Right kidney (tissue), 1 donor: ENCODE measurements at regions not wholly inside any gene's neighbourhood (a gene's known extent, or its start where the extent isn't known, plus 50 kb on each side); places are given as distances from the start of the nearest gene placed in this dataset.
"Not testable (repeated sequence)": the region's sequence is repeated elsewhere in the genome, so short reads cannot be mapped to it uniquely, and the experiment has no call there.

Experiments
- DNase-seq: peaks from one replicate; pipeline ENCODE4 v3.0.0-alpha.2; 2016

DNA sequence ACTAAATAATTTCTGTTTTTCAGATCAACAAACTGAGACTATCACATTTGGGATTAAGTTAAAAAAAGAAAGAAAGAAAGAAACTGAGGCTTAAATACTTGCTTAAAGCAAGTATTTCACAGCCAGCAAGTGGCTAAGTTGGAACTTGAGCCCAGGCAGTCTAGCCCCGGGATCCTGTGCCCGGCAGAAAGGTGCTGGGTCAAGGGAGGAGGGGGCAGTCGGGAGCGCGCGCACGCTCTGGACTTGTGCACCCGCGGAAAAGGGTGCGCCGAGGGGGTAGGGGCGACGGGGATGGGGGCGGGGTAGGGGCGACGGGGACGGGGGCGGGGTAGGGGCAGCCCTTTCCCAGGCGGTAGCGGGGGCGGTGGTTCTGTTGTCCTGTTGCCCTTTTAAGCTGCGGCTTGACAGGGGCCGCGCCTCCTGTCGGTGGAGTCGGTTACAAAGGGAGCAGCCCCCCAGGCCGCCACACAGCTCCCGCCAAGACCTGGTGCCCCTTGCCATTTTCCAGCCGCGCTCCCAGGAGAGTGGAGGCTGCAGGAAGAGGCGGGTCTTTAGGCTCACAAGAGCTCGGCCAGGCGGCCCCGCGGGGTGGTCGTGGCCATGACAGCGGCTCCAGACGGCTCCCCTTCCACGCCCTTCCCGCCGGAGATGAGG lies 60.6 kb downstream of the GOLGA8T start:
- not testable (repeated sequence) for DNase-seq

DNA sequence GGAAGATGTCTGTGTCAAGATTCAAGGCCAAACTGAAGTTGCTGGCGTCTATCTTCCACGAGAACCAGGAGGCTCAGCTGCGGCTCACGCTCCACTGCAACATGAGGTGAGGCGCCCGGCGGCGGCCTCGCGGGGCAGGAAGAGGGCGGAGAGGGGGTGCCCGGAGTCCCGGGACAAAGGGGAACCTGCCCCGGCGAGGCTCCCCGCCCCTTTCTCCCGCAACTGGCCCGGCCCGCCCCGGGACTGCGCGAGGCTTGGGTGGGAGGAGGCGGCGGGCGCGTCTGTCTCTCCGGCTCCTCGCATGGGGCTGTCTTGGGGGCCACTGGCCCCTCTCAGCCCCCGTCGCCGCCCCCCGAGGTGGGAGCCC lies 61.1 kb downstream of the GOLGA8T start:
- DNase-seq, result peak; percentile 76

DNA sequence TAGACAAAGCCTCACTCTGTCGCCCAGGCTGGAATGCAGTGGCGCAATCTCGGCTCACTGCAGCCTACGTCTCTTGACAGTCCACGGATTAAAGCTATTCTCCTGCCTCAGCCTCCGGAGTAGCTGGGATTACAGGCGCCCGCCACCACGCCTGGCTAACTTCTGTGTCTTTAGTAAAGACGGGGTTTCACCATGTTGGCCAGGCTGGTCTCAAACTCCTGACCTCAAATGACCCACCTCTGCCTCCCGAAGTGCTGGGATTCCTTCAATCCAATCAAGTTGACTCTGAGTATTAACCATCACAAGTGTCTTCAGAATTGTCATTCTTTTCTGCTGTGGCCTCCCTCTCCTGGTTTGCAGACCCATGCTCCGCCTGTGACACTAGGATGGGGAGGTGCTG lies 61.9 kb downstream of the GOLGA8T start:
- DNase-seq, result not testable (repeated sequence)

DNA sequence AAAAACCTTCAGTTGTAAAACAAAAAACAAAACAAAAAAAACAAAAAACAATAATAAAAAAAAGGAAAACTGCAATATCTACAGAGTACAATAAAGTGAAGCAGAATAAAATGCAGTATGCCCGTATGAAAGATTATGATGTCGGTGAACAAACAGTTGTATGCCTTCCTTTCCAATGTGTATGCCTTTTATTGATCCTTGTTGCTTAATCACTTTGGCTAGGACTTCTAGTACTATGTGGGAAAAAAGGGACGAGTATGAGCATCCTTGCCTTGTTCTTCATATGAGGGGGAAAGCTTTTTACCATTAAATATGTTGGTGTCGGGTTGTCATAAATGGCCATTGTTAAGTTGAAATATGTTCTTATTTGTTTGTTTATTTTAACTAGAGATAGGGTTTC lies 66.7 kb downstream of the GOLGA8T start:
- DNase-seq, result not testable (repeated sequence)

DNA sequence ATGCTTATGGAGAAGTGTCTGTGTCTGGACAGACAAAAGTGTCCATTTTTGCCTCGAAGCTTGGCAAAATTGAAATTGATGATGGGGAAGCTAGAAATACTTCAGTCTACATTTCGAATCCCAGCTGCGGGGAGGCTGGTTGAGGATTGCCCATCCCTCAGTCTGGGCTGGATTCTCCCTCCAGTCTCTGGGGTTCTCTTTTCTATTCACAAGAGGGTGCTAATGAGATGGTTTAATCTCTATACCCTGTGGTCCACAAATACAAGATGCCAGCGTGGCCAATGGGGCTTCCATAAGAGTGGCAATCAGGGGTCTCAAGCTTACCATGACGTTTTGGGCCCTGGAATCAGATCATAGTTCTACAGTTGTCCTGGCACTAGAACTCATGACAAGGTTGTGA lies 78.9 kb downstream of the GOLGA8T start:
- DNase-seq, result not testable (repeated sequence)

DNA sequence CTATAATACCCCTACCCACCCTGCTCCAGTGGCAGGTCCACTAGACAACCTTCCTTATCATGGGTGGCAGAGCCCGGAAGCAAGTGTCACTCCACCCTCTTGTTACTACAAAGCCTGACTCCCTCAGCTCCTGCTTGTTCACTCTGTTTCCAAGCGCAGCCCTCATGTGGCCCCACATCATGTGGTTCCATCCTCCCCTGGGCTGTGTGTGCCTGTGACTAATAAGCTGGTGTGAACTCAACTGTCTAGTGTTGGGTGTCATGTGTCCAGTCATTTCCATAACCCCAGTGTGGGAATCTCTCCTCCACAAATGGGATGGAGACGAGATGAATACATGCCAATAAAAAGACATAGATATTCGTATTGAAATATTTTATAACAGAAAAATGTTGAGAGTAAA lies 87.0 kb downstream of the GOLGA8T start:
- DNase-seq, result not testable (repeated sequence)

DNA sequence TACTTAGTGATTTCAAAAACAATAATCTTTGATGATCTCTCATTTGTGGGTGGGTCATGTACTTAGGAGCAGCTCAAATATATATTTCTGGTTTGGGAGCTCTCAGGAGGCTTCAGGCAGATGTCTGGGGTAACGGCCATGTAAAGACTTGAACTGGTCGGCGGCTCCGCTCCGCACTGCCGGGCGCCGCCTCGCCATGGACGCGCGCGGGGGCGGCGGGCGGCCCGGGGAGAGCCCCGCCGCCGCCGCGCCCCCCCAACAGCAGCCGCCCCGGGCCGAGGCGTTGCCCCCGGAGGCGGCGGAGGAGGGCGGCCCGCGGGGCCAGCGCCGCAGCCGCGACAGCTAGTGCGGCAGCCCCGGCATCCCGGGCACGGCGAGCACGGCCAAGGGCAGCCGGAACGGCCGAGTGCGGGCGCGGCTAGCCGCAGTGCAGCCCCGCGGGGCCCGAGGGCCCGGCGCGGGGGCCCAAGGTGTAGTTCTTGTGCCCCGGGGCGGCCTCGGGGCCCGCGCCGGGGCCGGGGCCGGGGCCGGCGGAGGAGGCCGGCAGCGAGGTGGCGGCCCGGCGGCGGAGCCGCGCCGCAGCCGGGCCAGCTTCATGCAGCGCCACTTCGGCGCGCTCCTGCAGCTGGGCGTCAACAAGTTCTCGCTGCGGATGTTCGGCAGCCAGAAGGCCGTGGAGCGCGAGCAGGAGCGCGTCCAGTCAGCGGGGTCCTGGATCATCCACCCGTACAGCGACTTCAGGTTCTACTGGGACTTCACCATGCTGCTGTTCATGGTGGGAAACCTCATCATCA lies 88.1 kb downstream of the GOLGA8T start:
- DNase-seq, result not testable (repeated sequence)

DNA sequence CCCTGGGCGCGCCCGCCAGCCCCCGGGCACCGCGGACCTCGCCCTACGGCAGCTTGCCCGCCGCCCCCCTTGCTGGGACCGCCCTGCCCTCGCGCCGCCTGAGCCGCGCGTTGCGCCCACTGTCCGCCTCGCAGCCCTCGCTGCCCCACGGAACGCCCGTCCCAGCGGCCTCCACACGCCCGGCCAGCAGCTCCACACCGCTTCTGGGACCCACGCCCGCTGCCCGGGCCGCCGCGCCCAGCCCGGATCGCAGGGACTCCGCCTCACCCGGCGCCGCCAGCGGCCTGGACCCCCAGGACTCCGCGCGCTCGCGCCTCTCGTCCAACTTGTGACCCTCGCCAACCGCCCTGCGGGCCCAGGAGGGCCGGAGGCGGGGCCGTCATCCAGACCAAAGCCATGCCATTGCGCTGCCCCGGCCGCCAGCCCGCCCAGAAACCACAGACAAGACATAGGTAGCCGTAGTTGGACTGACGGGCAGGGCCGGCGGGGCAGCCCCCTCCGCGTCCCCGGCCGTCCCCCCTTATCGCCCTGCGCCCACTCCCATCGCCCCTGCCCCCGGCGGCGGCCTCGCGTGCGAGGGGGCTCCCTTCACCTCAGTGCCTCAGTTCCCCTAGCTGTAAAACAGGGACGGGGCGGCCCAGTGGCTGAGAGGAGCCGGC lies 90.5 kb downstream of the GOLGA8T start:
- not testable (repeated sequence) for DNase-seq

DNA sequence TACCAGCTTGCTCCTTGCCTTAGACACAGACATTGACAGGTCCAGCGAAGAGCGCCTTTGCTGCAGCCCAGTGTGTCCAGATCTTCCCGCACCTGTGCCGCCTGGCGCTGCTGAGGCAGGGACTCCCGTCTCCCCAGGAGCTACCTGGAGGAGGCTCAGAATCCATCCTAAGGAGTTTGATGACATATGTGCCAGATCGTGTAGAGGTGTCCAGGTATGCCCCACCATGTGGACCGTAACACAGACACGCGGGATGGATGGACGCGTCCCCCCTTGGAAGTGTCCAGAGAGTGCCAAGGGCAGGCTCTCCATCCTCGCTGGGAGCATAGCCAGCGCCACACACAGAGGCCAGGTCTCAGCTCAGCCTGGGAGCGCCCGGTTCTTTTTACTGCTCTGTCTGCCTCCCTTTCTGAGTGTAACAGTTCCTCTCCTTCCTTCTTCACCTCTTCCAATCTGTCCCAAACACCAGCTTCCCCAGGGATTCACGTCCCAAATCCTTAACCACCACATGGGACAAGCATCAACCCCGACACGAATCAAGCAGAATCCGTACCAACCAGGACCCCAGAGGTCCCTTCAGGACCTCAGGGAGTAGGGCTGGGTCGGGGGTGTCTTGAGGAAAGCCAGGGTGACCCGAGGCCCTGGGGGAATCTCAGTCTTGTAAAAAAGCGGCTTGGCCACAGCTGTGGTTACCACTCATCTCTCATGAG lies 126.7 kb downstream of the GOLGA8T start:
- DNase-seq, result not testable (repeated sequence)

DNA sequence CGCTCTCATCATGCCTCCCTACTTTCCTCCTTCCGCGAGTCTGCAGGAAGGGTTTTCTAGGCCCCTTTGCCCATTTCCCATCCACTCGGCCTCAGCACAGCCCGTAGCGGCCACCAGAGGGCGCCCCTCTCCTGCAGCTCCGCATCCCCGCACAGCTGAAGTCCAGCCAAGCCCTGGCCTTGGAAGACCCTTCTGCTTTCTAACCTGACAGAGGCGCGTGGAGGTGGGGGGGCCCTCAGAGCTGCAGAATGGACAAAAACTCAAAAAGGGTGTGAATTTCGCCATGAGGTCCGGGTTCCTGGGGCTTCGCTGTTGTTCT lies 127.2 kb downstream of the GOLGA8T start:
- DNase-seq, result not testable (repeated sequence)

DNA sequence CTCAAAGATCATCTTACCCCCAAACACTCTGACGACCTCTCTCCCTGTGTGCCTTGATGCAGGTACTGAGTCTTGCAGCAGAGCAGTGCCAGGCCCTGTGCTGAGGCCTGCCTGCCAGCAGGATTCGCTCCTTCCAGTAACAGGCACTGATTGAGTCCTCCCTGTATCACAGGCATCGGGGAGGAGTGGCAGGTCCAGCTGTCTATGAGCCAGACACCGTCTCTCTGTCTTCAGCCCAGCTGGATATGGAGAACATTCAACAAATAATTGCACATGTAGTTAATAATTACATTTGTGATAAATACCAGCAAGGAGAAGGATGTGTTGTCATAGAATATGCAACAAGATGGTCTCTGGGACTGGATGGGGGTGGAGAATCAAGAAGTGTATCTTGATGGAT lies 129.1 kb downstream of the GOLGA8T start:
- not testable (repeated sequence) for DNase-seq

DNA sequence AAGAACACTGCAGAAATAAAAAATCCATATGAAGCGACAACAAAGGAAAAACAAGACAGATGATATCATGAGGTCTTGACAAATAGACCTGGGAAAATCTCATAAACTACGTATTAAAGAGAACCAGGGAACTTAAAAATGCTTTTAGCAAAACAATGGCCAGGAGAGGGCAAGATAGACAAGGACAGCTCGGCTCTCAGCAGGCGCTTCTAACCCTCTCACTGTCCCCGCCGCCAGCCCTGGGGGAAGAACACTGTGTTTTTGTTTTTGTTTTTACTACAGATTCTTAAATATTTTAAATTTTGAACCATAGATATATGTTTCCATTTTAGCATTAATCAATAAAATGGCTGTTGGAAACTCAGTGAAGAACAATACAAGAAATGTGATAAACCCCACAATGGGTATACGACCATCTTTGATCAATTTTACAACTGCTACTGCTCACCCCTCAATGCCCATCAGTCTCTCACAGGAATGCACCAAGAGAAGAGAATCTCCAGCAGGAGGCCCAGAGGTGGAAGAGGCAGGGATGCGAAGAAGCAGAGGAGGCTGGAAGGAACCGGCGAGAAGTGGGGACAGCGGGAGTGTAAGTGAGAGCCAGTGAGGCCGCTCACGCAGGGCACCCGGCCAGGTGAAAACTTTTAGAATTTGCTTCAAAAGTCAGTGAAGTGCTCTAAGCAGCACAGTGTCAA lies 98.0 kb downstream of the CHRFAM7A start:
- not testable (repeated sequence) for DNase-seq

DNA sequence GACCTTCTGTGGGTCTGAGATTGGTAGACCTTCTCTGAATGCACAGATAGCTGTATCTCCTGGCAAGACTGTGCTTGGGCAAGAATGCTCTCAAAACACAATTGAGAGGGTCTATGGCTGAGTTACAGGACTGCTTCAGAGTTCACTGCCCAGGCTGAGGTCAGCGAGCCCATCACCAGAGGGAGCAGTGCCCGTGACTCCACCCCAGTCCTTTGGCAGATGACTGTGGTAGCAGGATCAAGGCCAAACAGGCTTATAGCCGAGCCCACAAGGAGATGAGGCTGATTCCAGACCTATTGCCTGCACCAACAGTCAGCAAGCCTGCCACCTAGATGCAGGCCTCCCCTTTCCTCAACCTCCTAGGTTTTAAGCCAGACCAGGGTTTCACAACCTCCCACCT lies 89.4 kb downstream of the CHRFAM7A start:
- DNase-seq, result not testable (repeated sequence)
